ENCODE measurements at regions not wholly inside any gene's neighbourhood (a gene's known extent, or its start where the extent isn't known, plus 50 kb on each side); places are given as distances from the start of the nearest gene placed in this dataset.
A peak's percentile ranks its signal among the peaks of the same experiment; 100 is the strongest.

DNA sequence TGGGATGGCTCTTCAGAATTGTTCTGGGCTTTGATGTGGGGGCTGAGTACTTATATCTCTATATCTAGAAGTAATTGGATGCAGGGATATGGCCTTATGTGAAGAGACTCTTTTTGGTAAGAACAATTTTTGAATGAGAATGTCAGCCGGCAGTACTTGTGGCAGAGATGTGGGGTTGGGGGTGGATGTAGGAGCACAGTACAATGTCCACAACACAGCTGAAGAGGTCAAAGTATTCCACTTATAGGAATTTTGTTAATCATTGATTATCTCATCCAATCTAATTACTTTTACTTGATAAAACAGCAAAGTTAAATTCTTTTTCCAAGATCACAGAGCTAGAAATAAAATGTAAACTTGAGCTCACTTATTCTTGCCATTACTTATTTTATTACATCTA, 391.4 kb downstream of the TEX13C start:
- Histone ChIP-seq H3K36me3 (ENCODE audit: insufficient read depth, low read length) (no peaks in the 10 kb centered on the region), H3K79me2 (ENCODE audit: insufficient read depth, low read length) (no peaks in the 10 kb centered on the region), H3K27me3 (ENCODE audit: insufficient read depth, low read length) (no peaks in the 10 kb centered on the region), H3K9me3 (ENCODE audit: insufficient read depth, low read depth, low read length) (no peaks in the 10 kb centered on the region), H3K4me3 (ENCODE audit: insufficient read depth, low read depth, low read length) (no peak overlapping the region), H3K27ac (ENCODE audit: low read depth, low read length) (no peak overlapping the region), H3K9ac (ENCODE audit: low read length) (no peak overlapping the region), H3K4me2 (ENCODE audit: low read length) (no peak overlapping the region), H2AFZ (ENCODE audit: low read depth, low read length) (no peak overlapping the region), H4K20me1 (ENCODE audit: insufficient read depth, low read length) (no peaks in the 10 kb centered on the region), H3K4me1 (ENCODE audit: insufficient read depth, low read length) (no peaks in the 10 kb centered on the region)
- H3K27me3 Mint-ChIP-seq (ENCODE audit: low read depth, unreplicated experiment): no peaks in the 10 kb centered on the region
- no peaks in the 10 kb centered on the region for H3K36me3 Mint-ChIP-seq (ENCODE audit: low read depth, unreplicated experiment)
- H3K4me1 Mint-ChIP-seq (ENCODE audit: low read depth, unreplicated experiment): no peaks in the 10 kb centered on the region
- peak; percentile 45 for FAIRE-seq
- no peak overlapping the region for H3K4me3 Mint-ChIP-seq (ENCODE audit: unreplicated experiment)
- H3K27ac Mint-ChIP-seq (ENCODE audit: unreplicated experiment): no peak overlapping the region
- DNase-seq (ENCODE audit: low read depth): no peak
- no peaks in the 10 kb centered on the region for H3K9me3 Mint-ChIP-seq (ENCODE audit: unreplicated experiment)
- TF ChIP-seq EZH2 (IDR thresholded peaks at IDR 0.05; ENCODE audit: insufficient read depth, low read length): no peak
- TF ChIP-seq, protein P1, sequence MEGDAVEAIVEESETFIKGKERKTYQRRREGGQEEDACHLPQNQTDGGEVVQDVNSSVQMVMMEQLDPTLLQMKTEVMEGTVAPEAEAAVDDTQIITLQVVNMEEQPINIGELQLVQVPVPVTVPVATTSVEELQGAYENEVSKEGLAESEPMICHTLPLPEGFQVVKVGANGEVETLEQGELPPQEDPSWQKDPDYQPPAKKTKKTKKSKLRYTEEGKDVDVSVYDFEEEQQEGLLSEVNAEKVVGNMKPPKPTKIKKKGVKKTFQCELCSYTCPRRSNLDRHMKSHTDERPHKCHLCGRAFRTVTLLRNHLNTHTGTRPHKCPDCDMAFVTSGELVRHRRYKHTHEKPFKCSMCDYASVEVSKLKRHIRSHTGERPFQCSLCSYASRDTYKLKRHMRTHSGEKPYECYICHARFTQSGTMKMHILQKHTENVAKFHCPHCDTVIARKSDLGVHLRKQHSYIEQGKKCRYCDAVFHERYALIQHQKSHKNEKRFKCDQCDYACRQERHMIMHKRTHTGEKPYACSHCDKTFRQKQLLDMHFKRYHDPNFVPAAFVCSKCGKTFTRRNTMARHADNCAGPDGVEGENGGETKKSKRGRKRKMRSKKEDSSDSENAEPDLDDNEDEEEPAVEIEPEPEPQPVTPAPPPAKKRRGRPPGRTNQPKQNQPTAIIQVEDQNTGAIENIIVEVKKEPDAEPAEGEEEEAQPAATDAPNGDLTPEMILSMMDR (IDR thresholded peaks at IDR 0.05; ENCODE audit: insufficient read depth, low read depth, low read length): no peak

DNA sequence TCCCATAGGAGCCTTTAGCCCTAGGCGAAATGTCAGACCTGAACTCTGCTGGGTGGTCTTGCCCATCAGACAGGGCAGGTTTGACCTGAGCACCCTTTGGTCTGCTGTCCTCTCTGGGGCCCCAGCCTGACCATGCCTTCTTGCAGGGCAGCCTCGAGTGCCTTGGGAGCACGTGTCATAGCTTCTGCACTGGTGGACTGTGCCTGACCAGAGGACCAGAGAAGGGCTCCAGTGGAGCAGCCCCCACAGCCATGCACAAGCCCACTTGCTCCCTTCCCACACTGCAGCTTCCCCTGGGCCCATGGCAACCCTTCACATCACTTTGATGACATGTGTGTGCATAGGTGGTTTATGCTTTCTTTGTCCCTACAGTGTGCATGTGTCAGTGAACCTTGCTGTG, 394.0 kb downstream of the TEX13C start:
- Histone ChIP-seq H3K27ac (ENCODE audit: low read depth, low read length) (no peak overlapping the region), H2AFZ (ENCODE audit: low read depth, low read length) (no peak overlapping the region), H3K9me3 (ENCODE audit: insufficient read depth, low read depth, low read length) (no peaks in the 10 kb centered on the region), H3K36me3 (ENCODE audit: insufficient read depth, low read length) (no peaks in the 10 kb centered on the region), H3K4me1 (ENCODE audit: insufficient read depth, low read length) (no peaks in the 10 kb centered on the region), H3K27me3 (ENCODE audit: insufficient read depth, low read length) (no peaks in the 10 kb centered on the region), H3K9ac (ENCODE audit: low read length) (no peak overlapping the region), H3K4me2 (ENCODE audit: low read length) (no peak overlapping the region), H4K20me1 (ENCODE audit: insufficient read depth, low read length) (no peaks in the 10 kb centered on the region), H3K79me2 (ENCODE audit: insufficient read depth, low read length) (no peaks in the 10 kb centered on the region), H3K4me3 (ENCODE audit: insufficient read depth, low read depth, low read length) (no peak overlapping the region)
- no peaks in the 10 kb centered on the region for H3K4me1 Mint-ChIP-seq (ENCODE audit: low read depth, unreplicated experiment)
- no peaks in the 10 kb centered on the region for H3K36me3 Mint-ChIP-seq (ENCODE audit: low read depth, unreplicated experiment)
- no peaks in the 10 kb centered on the region for H3K27me3 Mint-ChIP-seq (ENCODE audit: low read depth, unreplicated experiment)
- no peak for FAIRE-seq
- no peak overlapping the region for H3K4me3 Mint-ChIP-seq (ENCODE audit: unreplicated experiment)
- H3K27ac Mint-ChIP-seq (ENCODE audit: unreplicated experiment): no peak overlapping the region
- TF ChIP-seq EZH2 (IDR thresholded peaks at IDR 0.05; ENCODE audit: insufficient read depth, low read length): no peak
- TF ChIP-seq, protein P1 (IDR thresholded peaks at IDR 0.05; ENCODE audit: insufficient read depth, low read depth, low read length): no peak
- no peak for DNase-seq (ENCODE audit: low read depth)
- H3K9me3 Mint-ChIP-seq (ENCODE audit: unreplicated experiment): no peaks in the 10 kb centered on the region

DNA sequence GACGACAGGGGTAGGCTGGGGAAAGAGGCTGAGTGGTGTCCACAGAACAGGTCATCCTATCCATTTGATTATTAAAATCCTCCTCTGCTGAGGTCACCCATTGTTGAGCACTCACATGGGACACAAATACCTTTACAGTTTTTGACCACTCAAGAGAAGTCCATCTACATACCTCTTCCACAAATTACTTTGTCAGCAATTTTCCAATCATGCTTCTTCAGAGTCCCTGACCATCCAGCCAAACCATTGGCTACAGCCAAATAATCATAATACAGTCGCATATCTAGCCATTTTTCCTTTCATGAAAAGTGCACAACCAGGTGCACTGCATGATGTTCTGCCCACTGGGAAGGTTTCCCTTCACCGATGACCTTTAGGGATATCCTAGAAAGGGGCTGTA, 407.4 kb downstream of the TEX13C start:
- Histone ChIP-seq H3K9ac (ENCODE audit: low read length) (no peak overlapping the region), H3K4me1 (ENCODE audit: insufficient read depth, low read length) (no peaks in the 10 kb centered on the region), H3K79me2 (ENCODE audit: insufficient read depth, low read length) (no peaks in the 10 kb centered on the region), H3K4me3 (ENCODE audit: insufficient read depth, low read depth, low read length) (no peak overlapping the region), H3K36me3 (ENCODE audit: insufficient read depth, low read length) (no peaks in the 10 kb centered on the region), H4K20me1 (ENCODE audit: insufficient read depth, low read length) (no peaks in the 10 kb centered on the region), H3K27me3 (ENCODE audit: insufficient read depth, low read length) (no peaks in the 10 kb centered on the region), H3K27ac (ENCODE audit: low read depth, low read length) (no peak overlapping the region), H3K9me3 (ENCODE audit: insufficient read depth, low read depth, low read length) (no peaks in the 10 kb centered on the region), H3K4me2 (ENCODE audit: low read length) (no peak overlapping the region), H2AFZ (ENCODE audit: low read depth, low read length) (no peak overlapping the region)
- TF ChIP-seq EZH2 (IDR thresholded peaks at IDR 0.05; ENCODE audit: insufficient read depth, low read length): no peak
- TF ChIP-seq, protein P1 (IDR thresholded peaks at IDR 0.05; ENCODE audit: insufficient read depth, low read depth, low read length): no peak
- no peaks in the 10 kb centered on the region for H3K9me3 Mint-ChIP-seq (ENCODE audit: unreplicated experiment)
- no peak overlapping the region for H3K4me3 Mint-ChIP-seq (ENCODE audit: unreplicated experiment)
- no peaks in the 10 kb centered on the region for H3K27me3 Mint-ChIP-seq (ENCODE audit: low read depth, unreplicated experiment)
- H3K36me3 Mint-ChIP-seq (ENCODE audit: low read depth, unreplicated experiment): no peaks in the 10 kb centered on the region
- no peak for DNase-seq (ENCODE audit: low read depth)
- no peaks in the 10 kb centered on the region for H3K4me1 Mint-ChIP-seq (ENCODE audit: low read depth, unreplicated experiment)
- FAIRE-seq: no peak
- no peak overlapping the region for H3K27ac Mint-ChIP-seq (ENCODE audit: unreplicated experiment)

Measured in astrocyte (in vitro differentiated cells and primary cell).